PC-3 (cell line): ENCODE measurements at regions not wholly inside any gene's neighbourhood (a gene's known extent, or its start where the extent isn't known, plus 50 kb on each side); places are given as distances from the start of the nearest gene placed in this dataset.

Experiments used
- EZH2 ChIP-seq: fragments of 300-600 bp; sonication (generic); IDR thresholded peaks from one replicate; pipeline ENCODE4 v1.6.1; 2017; ENCODE audit warnings: antibody characterized with exemption, mild to moderate bottlenecking, low read length; ENCODE audit not compliant: unreplicated experiment
- EZH2phosphoT487 ChIP-seq: fragments of 300-600 bp; sonication (generic); IDR thresholded peaks from 2 replicates; pipeline ENCODE4 v1.6.1; 2018; ENCODE audit warnings: mild to moderate bottlenecking, antibody characterized with exemption, low read length, borderline replicate concordance
- TF ChIP-seq, protein P1 (sequence below): fragments of 300-600 bp; sonication (generic); conservative IDR thresholded peaks from 2 replicates; pipeline ENCODE4 v1.5.1; 2017; ENCODE audit warnings: antibody characterized with exemption, low read depth, mild to moderate bottlenecking, low read length

- TF ChIP-seq, protein P1, sequence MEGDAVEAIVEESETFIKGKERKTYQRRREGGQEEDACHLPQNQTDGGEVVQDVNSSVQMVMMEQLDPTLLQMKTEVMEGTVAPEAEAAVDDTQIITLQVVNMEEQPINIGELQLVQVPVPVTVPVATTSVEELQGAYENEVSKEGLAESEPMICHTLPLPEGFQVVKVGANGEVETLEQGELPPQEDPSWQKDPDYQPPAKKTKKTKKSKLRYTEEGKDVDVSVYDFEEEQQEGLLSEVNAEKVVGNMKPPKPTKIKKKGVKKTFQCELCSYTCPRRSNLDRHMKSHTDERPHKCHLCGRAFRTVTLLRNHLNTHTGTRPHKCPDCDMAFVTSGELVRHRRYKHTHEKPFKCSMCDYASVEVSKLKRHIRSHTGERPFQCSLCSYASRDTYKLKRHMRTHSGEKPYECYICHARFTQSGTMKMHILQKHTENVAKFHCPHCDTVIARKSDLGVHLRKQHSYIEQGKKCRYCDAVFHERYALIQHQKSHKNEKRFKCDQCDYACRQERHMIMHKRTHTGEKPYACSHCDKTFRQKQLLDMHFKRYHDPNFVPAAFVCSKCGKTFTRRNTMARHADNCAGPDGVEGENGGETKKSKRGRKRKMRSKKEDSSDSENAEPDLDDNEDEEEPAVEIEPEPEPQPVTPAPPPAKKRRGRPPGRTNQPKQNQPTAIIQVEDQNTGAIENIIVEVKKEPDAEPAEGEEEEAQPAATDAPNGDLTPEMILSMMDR, result no peak
- TF ChIP-seq EZH2, result no peak
- TF ChIP-seq EZH2phosphoT487, result no peak
Measured at GRCh38 chr5:27451377-27451776, 413.0 kb upstream of the CDH9 start.
